IMR-90 (cell line): ENCODE measurements at regions not wholly inside any gene's neighbourhood (a gene's known extent, or its start where the extent isn't known, plus 50 kb on each side); places are given as distances from the start of the nearest gene placed in this dataset.

Experiments
- ATAC-seq: fragments of 200-7000 bp; cut with Tn5 transposase; 2 replicates; pipeline ENCODE4 v1.9.1; 2020; ENCODE audit warnings: low read depth, mild to moderate bottlenecking, moderate library complexity
- BruUV-seq: library from RNA; stranded (reverse); fragments of 400-500 nt; replicated peaks from 2 replicates; lab custom pipeline; 2021; lab: Mats Ljungman, UMichigan
- CTCF ChIA-PET: fragments of 300-600 bp; formaldehyde crosslinking; extraction: SDS; loops from one replicate; lab custom pipeline; 2021; ENCODE audit warnings: antibody characterized with exemption; lab: Yijun Ruan, JAX
- POLR2A ChIA-PET: fragments of 300-600 bp; sonication (Branson Sonifier 250); formaldehyde crosslinking; loops from one replicate; lab custom pipeline; 2022; ENCODE audit warnings: antibody characterized with exemption; ENCODE audit not compliant: unreplicated experiment; lab: Charles Lee
- DNase-seq: peaks from one replicate; pipeline ENCODE4 v3.0.0; 2013
- H2AFZ ChIP-seq: replicated peaks from 2 replicates; pipeline ENCODE3; 2013; ENCODE audit warnings: low read length, mild to moderate bottlenecking; ENCODE audit not compliant: poor library complexity
- H2AK5ac ChIP-seq: 2 replicates; pipeline ENCODE4 v1.6.1; 2013; ENCODE audit warnings: low read depth, low read length, inconsistent platforms
- H2AK9ac ChIP-seq: replicated peaks from 2 replicates; pipeline ENCODE3; 2013; ENCODE audit warnings: mild to moderate bottlenecking, low read depth, low read length, moderate library complexity; ENCODE audit not compliant: poor library complexity
- H2BK120ac ChIP-seq: 2 replicates; pipeline ENCODE4 v1.6.1; 2013; ENCODE audit warnings: low read depth, low read length, inconsistent platforms
- H2BK15ac ChIP-seq: 3 replicates; pipeline ENCODE4 v1.6.1; 2013; ENCODE audit warnings: low read depth, low read length, inconsistent platforms
- H2BK20ac ChIP-seq: 2 replicates; pipeline ENCODE4 v1.6.1; 2013; ENCODE audit warnings: low read depth, mild to moderate bottlenecking, inconsistent platforms, low read length, moderate library complexity
- H2BK5ac ChIP-seq: 2 replicates; pipeline ENCODE4 v1.6.1; 2013; ENCODE audit warnings: mild to moderate bottlenecking, low read depth, low read length, inconsistent platforms; ENCODE audit not compliant: poor library complexity, severe bottlenecking
- H3K14ac ChIP-seq: replicated peaks from 2 replicates; pipeline ENCODE4 v1.6.1; 2013; ENCODE audit warnings: low read depth, low read length, inconsistent platforms
- H3K18ac ChIP-seq: 2 replicates; pipeline ENCODE4 v1.6.1; 2013; ENCODE audit warnings: low read depth, low read length, control low read depth
- H3K23ac ChIP-seq: 2 replicates; pipeline ENCODE4 v1.6.1; 2013; ENCODE audit warnings: low read depth, low read length, inconsistent platforms
- H3K27ac ChIP-seq: 2 replicates; pipeline ENCODE4 v1.5.1; 2013; ENCODE audit warnings: mild to moderate bottlenecking, control low read depth, low read length; ENCODE audit not compliant: insufficient read depth
- H3K27me3 ChIP-seq: 2 replicates; pipeline ENCODE4 v1.6.1; 2013; ENCODE audit warnings: low read length; ENCODE audit not compliant: control insufficient read depth, insufficient read depth
- H3K36me3 ChIP-seq: 2 replicates; pipeline ENCODE4 v1.6.1; 2013; ENCODE audit warnings: low read length, mixed read lengths; ENCODE audit not compliant: control insufficient read depth, insufficient read depth
- H3K4ac ChIP-seq: 2 replicates; pipeline ENCODE4 v1.6.1; 2013; ENCODE audit warnings: low read depth, low read length, inconsistent platforms
- H3K4me1 ChIP-seq: 2 replicates; pipeline ENCODE4 v1.6.1; 2013; ENCODE audit warnings: low read length, mixed read lengths; ENCODE audit not compliant: control insufficient read depth, insufficient read depth
- H3K4me2 ChIP-seq: 2 replicates; pipeline ENCODE4 v1.6.1; 2013; ENCODE audit warnings: low read depth, mild to moderate bottlenecking, control low read depth, low read length, moderate library complexity
- H3K4me3 ChIP-seq: 2 replicates; pipeline ENCODE4 v1.5.1; 2013; ENCODE audit warnings: low read depth, mild to moderate bottlenecking, control low read depth, low read length, moderate library complexity; ENCODE audit not compliant: insufficient read depth
- H3K56ac ChIP-seq: 2 replicates; pipeline ENCODE4 v1.6.1; 2013; ENCODE audit warnings: low read length, inconsistent platforms; ENCODE audit not compliant: insufficient read depth; ENCODE audit errors: extremely low read depth
- H3K79me1 ChIP-seq, 2 experiments: 2 replicates each; pipeline ENCODE4 v1.6.1; 2013; ENCODE audit warnings: low read length in 2 of 2, inconsistent platforms in 1 of 2, low read depth in 1 of 2
- H3K9ac ChIP-seq: 2 replicates; pipeline ENCODE4 v1.6.1; 2013; ENCODE audit warnings: low read depth, low read length, control low read depth
- H3K9me1 ChIP-seq: 2 replicates; pipeline ENCODE4 v1.6.1; 2013; ENCODE audit warnings: low read length, inconsistent platforms; ENCODE audit not compliant: insufficient read depth
- H3K9me3 ChIP-seq: 2 replicates; pipeline ENCODE4 v1.6.1; 2013; ENCODE audit warnings: low read length; ENCODE audit not compliant: control insufficient read depth, insufficient read depth
- H4K20me1 ChIP-seq: 2 replicates; pipeline ENCODE4 v1.6.1; 2013; ENCODE audit warnings: low read length, inconsistent platforms; ENCODE audit not compliant: insufficient read depth
- H4K5ac ChIP-seq: 2 replicates; pipeline ENCODE4 v1.6.1; 2013; ENCODE audit warnings: mild to moderate bottlenecking, low read depth, low read length, control low read depth
- H4K8ac ChIP-seq, 2 experiments: 2 replicates each; pipeline ENCODE4 v1.6.1; 2013; ENCODE audit warnings: low read depth in 2 of 2, low read length in 2 of 2, control low read depth in 1 of 2, inconsistent platforms in 1 of 2
- H4K91ac ChIP-seq: 2 replicates; pipeline ENCODE4 v1.6.1; 2013; ENCODE audit warnings: low read depth, low read length, inconsistent platforms; ENCODE audit not compliant: insufficient read depth
- CEBPB ChIP-seq: IDR thresholded peaks from 2 replicates; pipeline ENCODE4 v1.6.1; 2012; ENCODE audit warnings: low read depth, low read length, improper control_type of control experiment
- WGBS, 2 experiments: methylation state at CpG; one replicate each; pipeline versions ENCODE4 v1.1.5 to v1.1.7; 2013; ENCODE audit warnings: missing lambda C conversion rate in 2 of 2; ENCODE audit not compliant: insufficient read length in 1 of 2; ENCODE audit errors: extremely low coverage in 2 of 2; 5-methylcytosine and 5-hydroxymethylcytosine counted together
- dilution Hi-C: fragments of 300-500 bp; cut with HindIII; formaldehyde crosslinking; loops from one replicate; pipeline ENCODE4 v1.14.3; 2018; ENCODE audit warnings: low sequenced_read_pairs; ENCODE audit not compliant: unreplicated experiment
- in situ Hi-C: fragments of 300-500 bp; cut with MboI; formaldehyde crosslinking; loops from 3 replicates; pipeline ENCODE4 v1.14.3; 2019; ENCODE audit warnings: low sequenced_read_pairs, inconsistent platforms, mixed read lengths
- intact Hi-C: fragments of 100-400 bp; cut with micrococcal nuclease; formaldehyde crosslinking; loops from 2 replicates; pipeline ENCODE4 v1.10.0; 2022
- TF ChIP-seq, protein P1 (sequence below): fragments of 150-350 bp; IDR thresholded peaks from 2 replicates; pipeline ENCODE4 v1.6.1; 2016; ENCODE audit warnings: low read depth, mild to moderate bottlenecking, low read length, moderate library complexity, borderline replicate concordance

DNA sequence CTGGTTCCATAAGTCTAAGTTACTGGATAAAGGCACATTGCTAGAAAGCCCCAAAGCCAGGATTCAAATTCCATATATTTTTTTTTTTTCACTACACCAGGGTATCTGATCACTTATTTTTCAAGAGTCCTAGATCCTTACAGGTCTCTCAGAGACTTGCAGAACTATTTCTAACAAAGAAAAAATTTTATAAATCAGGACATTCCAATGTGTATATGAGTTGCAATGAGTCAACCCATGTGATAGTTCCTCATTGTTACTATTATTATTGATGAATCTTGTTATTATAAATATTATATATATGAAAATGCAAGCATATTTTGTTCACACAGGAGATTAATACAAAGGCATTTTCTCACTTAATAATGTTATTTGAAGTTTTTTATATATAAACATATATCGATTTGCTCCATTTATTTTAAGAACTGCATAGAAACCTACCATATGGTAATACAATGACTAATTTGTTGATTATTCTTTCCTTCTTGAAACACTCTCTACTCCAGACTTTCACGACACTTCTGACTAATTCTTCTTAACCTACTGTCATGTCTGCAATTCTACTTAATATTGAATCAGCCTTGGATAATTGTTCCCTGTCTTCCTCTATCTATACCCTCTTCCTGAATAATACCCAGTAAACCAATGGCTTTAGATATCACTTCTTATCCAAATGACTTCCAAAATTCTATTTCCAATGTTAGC lies 968.4 kb upstream of the NRXN1 start:
- intact Hi-C loops (no loop called here), dilution Hi-C loops (no loop called here), in situ Hi-C loops (no loop called here)
- DNase-seq (peak; percentile 79), ATAC-seq (no peak)
- Histone ChIP-seq H2AK9ac (no peak overlapping the region), H2BK20ac (0 out of 2 replicates have a peak overlapping the region, but pooled peaks have one; percentile 3), H4K20me1 (no peaks in the 10 kb centered on the region), H2BK120ac (peak overlapping the region; percentile 2; the same call in 1 of the 2 replicates), H2AFZ (no peak overlapping the region), H3K79me1 (no peaks in the 10 kb centered on the region), H2BK5ac (peak overlapping the region; percentile 70), H2BK15ac (no peak overlapping the region; the same call in 2 of the 3 replicates), H3K18ac (no peak overlapping the region; the same call in 1 of the 2 replicates), H3K56ac (no peak overlapping the region), H3K4me3 (no peak overlapping the region), H3K14ac (no peak overlapping the region), H3K9ac (no peak overlapping the region), H3K4ac (no peak overlapping the region), H3K27me3 (no peaks in the 10 kb centered on the region), H4K8ac (peak overlapping the region in 1 of 2 experiments; percentile 37; a peak in 1 of 4 replicates), H3K36me3 (no peaks in the 10 kb centered on the region), H2AK5ac (no peak overlapping the region), H3K27ac (no peak overlapping the region), H3K4me1 (no peaks in the 10 kb centered on the region; the same call in 1 of the 2 replicates), H3K23ac (no peak overlapping the region), H3K9me3 (no peaks in the 10 kb centered on the region), H4K91ac (no peak overlapping the region), H4K5ac (no peak overlapping the region), H3K4me2 (no peak overlapping the region), H3K9me1 (no peaks in the 10 kb centered on the region)
- ChIA-PET POLR2A (no interaction called here), CTCF (no interaction called here)
- WGBS, 2 experiments, result no CpG with 5 or more reads among the region's 2 CpGs
- TF ChIP-seq CEBPB, result 0 out of 2 replicates have a peak, but pooled peaks have one; percentile 14
- TF ChIP-seq, protein P1, sequence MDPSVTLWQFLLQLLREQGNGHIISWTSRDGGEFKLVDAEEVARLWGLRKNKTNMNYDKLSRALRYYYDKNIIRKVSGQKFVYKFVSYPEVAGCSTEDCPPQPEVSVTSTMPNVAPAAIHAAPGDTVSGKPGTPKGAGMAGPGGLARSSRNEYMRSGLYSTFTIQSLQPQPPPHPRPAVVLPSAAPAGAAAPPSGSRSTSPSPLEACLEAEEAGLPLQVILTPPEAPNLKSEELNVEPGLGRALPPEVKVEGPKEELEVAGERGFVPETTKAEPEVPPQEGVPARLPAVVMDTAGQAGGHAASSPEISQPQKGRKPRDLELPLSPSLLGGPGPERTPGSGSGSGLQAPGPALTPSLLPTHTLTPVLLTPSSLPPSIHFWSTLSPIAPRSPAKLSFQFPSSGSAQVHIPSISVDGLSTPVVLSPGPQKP, result no peak
- no TSS peak for BruUV-seq
